GM23338 (cell line): ENCODE measurements at regions not wholly inside any gene's neighbourhood (a gene's known extent, or its start where the extent isn't known, plus 50 kb on each side); places are given as distances from the start of the nearest gene placed in this dataset.

ENCODE experiments used
- CREB1 ChIP-seq: fragments of 250-450 bp; sonication (Bioruptor Pico); IDR thresholded peaks from 2 replicates; pipeline ENCODE4 v1.5.0; 2020; ENCODE audit warnings: low read depth, mild to moderate bottlenecking, moderate library complexity
- EZH2 ChIP-seq: fragments of 200-600 bp; sonication (generic); IDR thresholded peaks from one replicate; pipeline ENCODE4 v1.8.0; 2017; ENCODE audit warnings: antibody characterized with exemption, mild to moderate bottlenecking, low read depth; ENCODE audit not compliant: unreplicated experiment
- EZH2phosphoT487 ChIP-seq: fragments of 200-600 bp; sonication (generic); IDR thresholded peaks from one replicate; pipeline ENCODE4 v1.8.1; 2018; ENCODE audit warnings: antibody characterized with exemption; ENCODE audit not compliant: unreplicated experiment
- JUNB ChIP-seq: IDR thresholded peaks from one replicate; pipeline ENCODE4 v1.6.1; 2016; ENCODE audit warnings: antibody characterized with exemption; ENCODE audit not compliant: unreplicated experiment
- NANOG ChIP-seq: IDR thresholded peaks from 2 replicates; pipeline ENCODE4 v1.6.1; 2016; ENCODE audit warnings: antibody characterized with exemption, borderline replicate concordance
- POLR2AphosphoS5 ChIP-seq: IDR thresholded peaks from 2 replicates; pipeline ENCODE4 v1.6.1; 2016; ENCODE audit warnings: antibody characterized with exemption, low read depth
- ZNF114 ChIP-seq: fragments of 250-450 bp; sonication (Bioruptor Pico); IDR thresholded peaks from 2 replicates; pipeline ENCODE4 v1.5.0; 2020; ENCODE audit warnings: mild to moderate bottlenecking, moderate library complexity
- ZNF331 ChIP-seq: fragments of 250-450 bp; sonication (Bioruptor Pico); IDR thresholded peaks from 2 replicates; pipeline ENCODE4 v1.5.0; 2020; ENCODE audit warnings: low read depth, mild to moderate bottlenecking, moderate library complexity
- TF ChIP-seq, protein P1 (sequence below), 2 experiments: fragments of 200-600 bp in 1 of 2; sonication (generic) in 1 of 2; conservative IDR thresholded peaks; 2 replicates each; pipeline versions ENCODE4 v1.5.1 to v1.6.1; 2016 to 2017; ENCODE audit warnings: antibody characterized with exemption in 2 of 2, low read depth in 2 of 2, mild to moderate bottlenecking in 2 of 2, moderate library complexity in 1 of 2
- TF ChIP-seq, protein P2 (sequence below): IDR thresholded peaks from one replicate; pipeline ENCODE4 v1.6.1; 2018; ENCODE audit warnings: antibody characterized with exemption; ENCODE audit not compliant: unreplicated experiment
- TF ChIP-seq, protein P3 (sequence below): fragments of 250-450 bp; sonication (Bioruptor Pico); IDR thresholded peaks from 2 replicates; pipeline ENCODE4 v1.5.0; 2020; ENCODE audit warnings: mild to moderate bottlenecking, moderate library complexity
- TF ChIP-seq, protein P4 (sequence below): IDR thresholded peaks from 2 replicates; pipeline ENCODE4 v1.6.1; 2016; ENCODE audit warnings: antibody characterized with exemption

DNA sequence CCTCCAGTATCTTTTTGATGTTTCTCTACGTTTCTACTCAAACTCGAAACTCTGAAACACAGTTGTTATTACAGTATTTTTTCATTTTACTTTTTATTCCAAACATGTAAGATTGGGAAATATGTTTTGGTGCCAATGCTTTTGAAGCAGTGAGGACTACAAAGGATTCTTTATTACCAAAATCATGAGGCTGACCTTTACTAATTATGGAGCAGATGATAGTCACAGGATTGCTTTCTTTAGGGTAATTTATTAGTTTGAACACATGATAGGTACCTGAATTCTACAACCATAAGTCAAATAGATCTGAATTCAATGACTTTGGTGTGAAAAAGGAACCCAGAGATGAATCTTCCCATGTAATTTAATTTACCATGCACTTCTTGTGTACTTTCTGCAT lies 2015.1 kb upstream of the C9orf72 start:
- TF ChIP-seq, protein P1, sequence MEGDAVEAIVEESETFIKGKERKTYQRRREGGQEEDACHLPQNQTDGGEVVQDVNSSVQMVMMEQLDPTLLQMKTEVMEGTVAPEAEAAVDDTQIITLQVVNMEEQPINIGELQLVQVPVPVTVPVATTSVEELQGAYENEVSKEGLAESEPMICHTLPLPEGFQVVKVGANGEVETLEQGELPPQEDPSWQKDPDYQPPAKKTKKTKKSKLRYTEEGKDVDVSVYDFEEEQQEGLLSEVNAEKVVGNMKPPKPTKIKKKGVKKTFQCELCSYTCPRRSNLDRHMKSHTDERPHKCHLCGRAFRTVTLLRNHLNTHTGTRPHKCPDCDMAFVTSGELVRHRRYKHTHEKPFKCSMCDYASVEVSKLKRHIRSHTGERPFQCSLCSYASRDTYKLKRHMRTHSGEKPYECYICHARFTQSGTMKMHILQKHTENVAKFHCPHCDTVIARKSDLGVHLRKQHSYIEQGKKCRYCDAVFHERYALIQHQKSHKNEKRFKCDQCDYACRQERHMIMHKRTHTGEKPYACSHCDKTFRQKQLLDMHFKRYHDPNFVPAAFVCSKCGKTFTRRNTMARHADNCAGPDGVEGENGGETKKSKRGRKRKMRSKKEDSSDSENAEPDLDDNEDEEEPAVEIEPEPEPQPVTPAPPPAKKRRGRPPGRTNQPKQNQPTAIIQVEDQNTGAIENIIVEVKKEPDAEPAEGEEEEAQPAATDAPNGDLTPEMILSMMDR (conservative IDR thresholded peaks at IDR 0.05; ENCODE audit: low read depth in 2 of 2), result no peak
- TF ChIP-seq EZH2 (no peak), JUNB (no peak), POLR2AphosphoS5 (no peak), EZH2phosphoT487 (no peak), CREB1 (CRISPR knock-in tag) (no peak), ZNF331 (CRISPR knock-in tag) (no peak), ZNF114 (CRISPR knock-in tag) (no peak), NANOG (no peak)
- TF ChIP-seq, protein P2, sequence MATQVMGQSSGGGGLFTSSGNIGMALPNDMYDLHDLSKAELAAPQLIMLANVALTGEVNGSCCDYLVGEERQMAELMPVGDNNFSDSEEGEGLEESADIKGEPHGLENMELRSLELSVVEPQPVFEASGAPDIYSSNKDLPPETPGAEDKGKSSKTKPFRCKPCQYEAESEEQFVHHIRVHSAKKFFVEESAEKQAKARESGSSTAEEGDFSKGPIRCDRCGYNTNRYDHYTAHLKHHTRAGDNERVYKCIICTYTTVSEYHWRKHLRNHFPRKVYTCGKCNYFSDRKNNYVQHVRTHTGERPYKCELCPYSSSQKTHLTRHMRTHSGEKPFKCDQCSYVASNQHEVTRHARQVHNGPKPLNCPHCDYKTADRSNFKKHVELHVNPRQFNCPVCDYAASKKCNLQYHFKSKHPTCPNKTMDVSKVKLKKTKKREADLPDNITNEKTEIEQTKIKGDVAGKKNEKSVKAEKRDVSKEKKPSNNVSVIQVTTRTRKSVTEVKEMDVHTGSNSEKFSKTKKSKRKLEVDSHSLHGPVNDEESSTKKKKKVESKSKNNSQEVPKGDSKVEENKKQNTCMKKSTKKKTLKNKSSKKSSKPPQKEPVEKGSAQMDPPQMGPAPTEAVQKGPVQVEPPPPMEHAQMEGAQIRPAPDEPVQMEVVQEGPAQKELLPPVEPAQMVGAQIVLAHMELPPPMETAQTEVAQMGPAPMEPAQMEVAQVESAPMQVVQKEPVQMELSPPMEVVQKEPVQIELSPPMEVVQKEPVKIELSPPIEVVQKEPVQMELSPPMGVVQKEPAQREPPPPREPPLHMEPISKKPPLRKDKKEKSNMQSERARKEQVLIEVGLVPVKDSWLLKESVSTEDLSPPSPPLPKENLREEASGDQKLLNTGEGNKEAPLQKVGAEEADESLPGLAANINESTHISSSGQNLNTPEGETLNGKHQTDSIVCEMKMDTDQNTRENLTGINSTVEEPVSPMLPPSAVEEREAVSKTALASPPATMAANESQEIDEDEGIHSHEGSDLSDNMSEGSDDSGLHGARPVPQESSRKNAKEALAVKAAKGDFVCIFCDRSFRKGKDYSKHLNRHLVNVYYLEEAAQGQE, result no peak
- TF ChIP-seq, protein P3, sequence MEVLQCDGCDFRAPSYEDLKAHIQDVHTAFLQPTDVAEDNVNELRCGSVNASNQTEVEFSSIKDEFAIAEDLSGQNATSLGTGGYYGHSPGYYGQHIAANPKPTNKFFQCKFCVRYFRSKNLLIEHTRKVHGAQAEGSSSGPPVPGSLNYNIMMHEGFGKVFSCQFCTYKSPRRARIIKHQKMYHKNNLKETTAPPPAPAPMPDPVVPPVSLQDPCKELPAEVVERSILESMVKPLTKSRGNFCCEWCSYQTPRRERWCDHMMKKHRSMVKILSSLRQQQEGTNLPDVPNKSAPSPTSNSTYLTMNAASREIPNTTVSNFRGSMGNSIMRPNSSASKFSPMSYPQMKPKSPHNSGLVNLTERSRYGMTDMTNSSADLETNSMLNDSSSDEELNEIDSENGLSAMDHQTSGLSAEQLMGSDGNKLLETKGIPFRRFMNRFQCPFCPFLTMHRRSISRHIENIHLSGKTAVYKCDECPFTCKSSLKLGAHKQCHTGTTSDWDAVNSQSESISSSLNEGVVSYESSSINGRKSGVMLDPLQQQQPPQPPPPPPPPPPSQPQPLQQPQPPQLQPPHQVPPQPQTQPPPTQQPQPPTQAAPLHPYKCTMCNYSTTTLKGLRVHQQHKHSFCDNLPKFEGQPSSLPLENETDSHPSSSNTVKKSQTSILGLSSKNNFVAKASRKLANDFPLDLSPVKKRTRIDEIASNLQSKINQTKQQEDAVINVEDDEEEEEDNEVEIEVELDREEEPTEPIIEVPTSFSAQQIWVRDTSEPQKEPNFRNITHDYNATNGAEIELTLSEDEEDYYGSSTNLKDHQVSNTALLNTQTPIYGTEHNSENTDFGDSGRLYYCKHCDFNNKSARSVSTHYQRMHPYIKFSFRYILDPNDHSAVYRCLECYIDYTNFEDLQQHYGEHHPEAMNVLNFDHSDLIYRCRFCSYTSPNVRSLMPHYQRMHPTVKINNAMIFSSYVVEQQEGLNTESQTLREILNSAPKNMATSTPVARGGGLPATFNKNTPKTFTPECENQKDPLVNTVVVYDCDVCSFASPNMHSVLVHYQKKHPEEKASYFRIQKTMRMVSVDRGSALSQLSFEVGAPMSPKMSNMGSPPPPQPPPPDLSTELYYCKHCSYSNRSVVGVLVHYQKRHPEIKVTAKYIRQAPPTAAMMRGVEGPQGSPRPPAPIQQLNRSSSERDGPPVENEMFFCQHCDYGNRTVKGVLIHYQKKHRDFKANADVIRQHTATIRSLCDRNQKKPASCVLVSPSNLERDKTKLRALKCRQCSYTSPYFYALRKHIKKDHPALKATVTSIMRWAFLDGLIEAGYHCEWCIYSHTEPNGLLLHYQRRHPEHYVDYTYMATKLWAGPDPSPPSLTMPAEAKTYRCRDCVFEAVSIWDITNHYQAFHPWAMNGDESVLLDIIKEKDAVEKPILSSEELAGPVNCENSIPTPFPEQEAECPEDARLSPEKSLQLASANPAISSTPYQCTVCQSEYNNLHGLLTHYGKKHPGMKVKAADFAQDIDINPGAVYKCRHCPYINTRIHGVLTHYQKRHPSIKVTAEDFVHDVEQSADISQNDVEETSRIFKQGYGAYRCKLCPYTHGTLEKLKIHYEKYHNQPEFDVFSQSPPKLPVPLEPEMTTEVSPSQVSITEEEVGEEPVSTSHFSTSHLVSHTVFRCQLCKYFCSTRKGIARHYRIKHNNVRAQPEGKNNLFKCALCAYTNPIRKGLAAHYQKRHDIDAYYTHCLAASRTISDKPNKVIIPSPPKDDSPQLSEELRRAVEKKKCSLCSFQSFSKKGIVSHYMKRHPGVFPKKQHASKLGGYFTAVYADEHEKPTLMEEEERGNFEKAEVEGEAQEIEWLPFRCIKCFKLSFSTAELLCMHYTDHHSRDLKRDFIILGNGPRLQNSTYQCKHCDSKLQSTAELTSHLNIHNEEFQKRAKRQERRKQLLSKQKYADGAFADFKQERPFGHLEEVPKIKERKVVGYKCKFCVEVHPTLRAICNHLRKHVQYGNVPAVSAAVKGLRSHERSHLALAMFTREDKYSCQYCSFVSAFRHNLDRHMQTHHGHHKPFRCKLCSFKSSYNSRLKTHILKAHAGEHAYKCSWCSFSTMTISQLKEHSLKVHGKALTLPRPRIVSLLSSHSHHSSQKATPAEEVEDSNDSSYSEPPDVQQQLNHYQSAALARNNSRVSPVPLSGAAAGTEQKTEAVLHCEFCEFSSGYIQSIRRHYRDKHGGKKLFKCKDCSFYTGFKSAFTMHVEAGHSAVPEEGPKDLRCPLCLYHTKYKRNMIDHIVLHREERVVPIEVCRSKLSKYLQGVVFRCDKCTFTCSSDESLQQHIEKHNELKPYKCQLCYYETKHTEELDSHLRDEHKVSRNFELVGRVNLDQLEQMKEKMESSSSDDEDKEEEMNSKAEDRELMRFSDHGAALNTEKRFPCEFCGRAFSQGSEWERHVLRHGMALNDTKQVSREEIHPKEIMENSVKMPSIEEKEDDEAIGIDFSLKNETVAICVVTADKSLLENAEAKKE (CRISPR knock-in tag), result no peak
- TF ChIP-seq, protein P4, sequence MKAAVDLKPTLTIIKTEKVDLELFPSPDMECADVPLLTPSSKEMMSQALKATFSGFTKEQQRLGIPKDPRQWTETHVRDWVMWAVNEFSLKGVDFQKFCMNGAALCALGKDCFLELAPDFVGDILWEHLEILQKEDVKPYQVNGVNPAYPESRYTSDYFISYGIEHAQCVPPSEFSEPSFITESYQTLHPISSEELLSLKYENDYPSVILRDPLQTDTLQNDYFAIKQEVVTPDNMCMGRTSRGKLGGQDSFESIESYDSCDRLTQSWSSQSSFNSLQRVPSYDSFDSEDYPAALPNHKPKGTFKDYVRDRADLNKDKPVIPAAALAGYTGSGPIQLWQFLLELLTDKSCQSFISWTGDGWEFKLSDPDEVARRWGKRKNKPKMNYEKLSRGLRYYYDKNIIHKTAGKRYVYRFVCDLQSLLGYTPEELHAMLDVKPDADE, result no peak
